Esophagus squamous epithelium (tissue), 5 donors: ENCODE measurements at regions not wholly inside any gene's neighbourhood (a gene's known extent, or its start where the extent isn't known, plus 50 kb on each side); places are given as distances from the start of the nearest gene placed in this dataset.

Experiments used
- DNase-seq: peaks from one replicate; lab custom pipeline; 2025; lab: John Stamatoyannopoulos, UW
- H3K27ac ChIP-seq, 4 donors: fragments of 200-600 bp; sonication (generic); one replicate each; pipeline ENCODE4 v1.5.1; 2016 to 2019; ENCODE audit warnings: mild to moderate bottlenecking in 1 of 4
- H3K27me3 ChIP-seq, 4 donors: fragments of 200-600 bp; sonication (generic); 1 replicate in 3 of 4; 2 replicates in 1 of 4; pipeline versions ENCODE4 v1.5.1 to v1.6.0; 2017 to 2021; ENCODE audit warnings: antibody characterized with exemption in 1 of 4
- H3K36me3 ChIP-seq, 3 donors: fragments of 200-600 bp; sonication (generic); one replicate each; pipeline ENCODE4 v1.5.1; 2016 to 2019
- H3K4me1 ChIP-seq, 3 donors: fragments of 200-600 bp; sonication (generic); one replicate each; pipeline ENCODE4 v1.5.1; 2017 to 2019
- H3K4me3 ChIP-seq, 4 donors: fragments of 200-600 bp; sonication (generic); 1 replicate in 3 of 4; 2 replicates in 1 of 4; pipeline ENCODE4 v1.5.1; 2016 to 2019; ENCODE audit warnings: mild to moderate bottlenecking in 2 of 4, moderate library complexity in 1 of 4
- H3K9me3 ChIP-seq, 3 donors: fragments of 200-600 bp; sonication (generic); one replicate each; pipeline ENCODE4 v1.5.1; 2016 to 2019
- POLR2A ChIP-seq, 4 donors: fragments of 450-650 bp; IDR thresholded peaks; one replicate each; pipeline ENCODE4 v1.6.1; 2017; ENCODE audit warnings: antibody characterized with exemption in 4 of 4, mild to moderate bottlenecking in 4 of 4, moderate library complexity in 3 of 4
- WGBS, 2 donors: methylation state at CpG; one replicate each; pipeline ENCODE4 v1.1.5; 2018; 5-methylcytosine and 5-hydroxymethylcytosine counted together
- intact Hi-C: fragments of 100-400 bp; cut with DNase I; formaldehyde crosslinking; loops from one replicate; pipeline ENCODE4 v1.15.0; 2022
- TF ChIP-seq, protein P1 (sequence below), 6 experiments: fragments of 450-650 bp in 4 of 6; fragments of 200-600 bp in 2 of 6; sonication (generic) in 2 of 6; IDR thresholded peaks; one replicate each; pipeline ENCODE4 v1.5.1; 2016 to 2019; ENCODE audit warnings: antibody characterized with exemption in 6 of 6, mild to moderate bottlenecking in 4 of 6, moderate library complexity in 4 of 6
- donor health status: DM: yes; HTN: yes; CAD: no.

DNA sequence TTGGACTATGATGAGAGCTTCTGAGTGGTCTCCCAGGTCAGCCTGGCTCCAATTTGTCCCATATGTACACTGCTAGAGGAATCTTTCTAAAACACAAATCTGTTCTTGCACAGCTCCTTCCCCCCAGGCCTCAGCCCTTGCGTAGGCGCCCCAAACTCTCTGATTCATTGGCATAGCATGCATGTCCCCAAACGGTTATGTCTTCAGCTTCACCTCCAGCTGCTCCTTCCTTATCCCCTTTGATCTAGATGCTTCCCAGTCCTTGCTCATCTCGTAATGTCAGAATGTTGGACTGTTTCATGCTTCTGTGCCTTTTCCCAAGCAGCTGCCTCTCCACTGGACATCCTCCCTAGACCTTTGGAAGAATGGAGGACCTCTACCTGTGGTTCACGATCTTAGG is 60.1 kb upstream of the BASP1 start:
- H3K27me3 ChIP-seq, result no peaks in the 10 kb centered on the region
- TF ChIP-seq, protein P1, sequence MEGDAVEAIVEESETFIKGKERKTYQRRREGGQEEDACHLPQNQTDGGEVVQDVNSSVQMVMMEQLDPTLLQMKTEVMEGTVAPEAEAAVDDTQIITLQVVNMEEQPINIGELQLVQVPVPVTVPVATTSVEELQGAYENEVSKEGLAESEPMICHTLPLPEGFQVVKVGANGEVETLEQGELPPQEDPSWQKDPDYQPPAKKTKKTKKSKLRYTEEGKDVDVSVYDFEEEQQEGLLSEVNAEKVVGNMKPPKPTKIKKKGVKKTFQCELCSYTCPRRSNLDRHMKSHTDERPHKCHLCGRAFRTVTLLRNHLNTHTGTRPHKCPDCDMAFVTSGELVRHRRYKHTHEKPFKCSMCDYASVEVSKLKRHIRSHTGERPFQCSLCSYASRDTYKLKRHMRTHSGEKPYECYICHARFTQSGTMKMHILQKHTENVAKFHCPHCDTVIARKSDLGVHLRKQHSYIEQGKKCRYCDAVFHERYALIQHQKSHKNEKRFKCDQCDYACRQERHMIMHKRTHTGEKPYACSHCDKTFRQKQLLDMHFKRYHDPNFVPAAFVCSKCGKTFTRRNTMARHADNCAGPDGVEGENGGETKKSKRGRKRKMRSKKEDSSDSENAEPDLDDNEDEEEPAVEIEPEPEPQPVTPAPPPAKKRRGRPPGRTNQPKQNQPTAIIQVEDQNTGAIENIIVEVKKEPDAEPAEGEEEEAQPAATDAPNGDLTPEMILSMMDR (IDR thresholded peaks at IDR 0.05), result no peak
- TF ChIP-seq POLR2A (IDR thresholded peaks at IDR 0.05), result no peak
- DNase-seq, result no peak
- no peak overlapping the region for H3K27ac ChIP-seq
- no peaks in the 10 kb centered on the region for H3K36me3 ChIP-seq
- no peaks in the 10 kb centered on the region for H3K9me3 ChIP-seq
- peaks cover 0 to 10% (median 0%) of the 10 kb centered on the region in 3 donors for H3K4me1 ChIP-seq
- 84 to 89% methylated on average over 5 of the region's 5 CpGs for WGBS, 2 donors
- intact Hi-C loops, result no loop called here
- no peak overlapping the region for H3K4me3 ChIP-seq

DNA sequence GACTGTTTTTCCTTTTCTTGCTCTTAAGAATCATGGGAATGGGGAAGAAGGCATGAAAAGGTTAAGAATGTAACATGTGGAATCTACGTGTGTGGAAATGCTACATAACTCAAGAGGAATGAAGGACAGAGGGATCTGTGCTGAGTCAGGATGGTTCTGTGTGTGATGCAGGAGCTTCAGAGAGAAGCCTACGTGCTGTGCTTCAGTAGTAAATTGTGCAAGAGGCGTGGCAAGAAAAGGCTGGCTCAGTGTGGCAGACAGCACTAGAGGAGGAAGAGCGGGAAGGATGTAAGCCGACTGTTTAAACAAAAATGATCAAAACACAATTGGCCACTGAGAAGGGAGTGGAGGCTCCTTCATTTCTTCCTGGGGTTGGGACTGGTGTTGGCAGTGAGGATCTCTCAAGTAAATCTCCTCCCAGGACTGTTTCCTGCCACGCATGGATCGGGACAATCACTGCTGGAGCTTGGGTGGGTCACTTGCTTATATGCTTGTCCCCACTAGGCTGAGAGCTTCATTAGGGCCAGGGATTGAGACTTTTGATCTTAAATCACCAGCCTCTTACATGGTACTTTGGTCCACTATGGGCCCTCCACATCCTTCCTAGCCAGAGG is 59.4 kb upstream of the BASP1 start:
- H3K27ac ChIP-seq, result no peak overlapping the region
- peaks cover 0 to 10% (median 0%) of the 10 kb centered on the region in 3 donors for H3K4me1 ChIP-seq
- H3K4me3 ChIP-seq, result no peak overlapping the region
- TF ChIP-seq POLR2A (IDR thresholded peaks at IDR 0.05), result no peak
- TF ChIP-seq, protein P1 (IDR thresholded peaks at IDR 0.05), result peak in 1 of 6 experiments; percentile 11
- 65 to 76% methylated on average over 7 of the region's 7 CpGs for WGBS, 2 donors
- no peaks in the 10 kb centered on the region for H3K36me3 ChIP-seq
- intact Hi-C loops, result no loop called here
- no peaks in the 10 kb centered on the region for H3K9me3 ChIP-seq
- no peaks in the 10 kb centered on the region for H3K27me3 ChIP-seq
- no peak for DNase-seq

DNA sequence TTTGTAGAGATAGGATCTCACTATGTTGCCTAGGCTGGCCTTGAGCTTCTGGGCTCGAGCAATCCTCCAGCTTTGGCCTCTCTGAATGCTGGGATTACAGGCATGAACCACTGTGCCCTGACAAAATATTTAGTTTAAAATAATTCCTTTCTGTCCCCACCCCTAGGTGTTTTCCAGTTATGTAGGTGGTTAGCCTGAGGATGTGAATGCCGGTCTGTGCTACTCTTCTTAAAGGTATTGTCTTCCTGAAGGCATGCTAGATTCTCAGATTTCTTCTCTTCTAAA is 56.7 kb upstream of the BASP1 start:
- Histone ChIP-seq H3K36me3 (no peaks in the 10 kb centered on the region), H3K27me3 (no peaks in the 10 kb centered on the region), H3K4me1 (no peaks in the 10 kb centered on the region), H3K9me3 (no peaks in the 10 kb centered on the region), H3K4me3 (no peak overlapping the region), H3K27ac (no peak overlapping the region)
- WGBS, 2 donors, result 45 to 53% methylated on average over 2 of the region's 2 CpGs
- TF ChIP-seq, protein P1 (IDR thresholded peaks at IDR 0.05), result no peak
- TF ChIP-seq POLR2A (IDR thresholded peaks at IDR 0.05), result no peak
- intact Hi-C loops, result no loop called here
- no peak for DNase-seq

DNA sequence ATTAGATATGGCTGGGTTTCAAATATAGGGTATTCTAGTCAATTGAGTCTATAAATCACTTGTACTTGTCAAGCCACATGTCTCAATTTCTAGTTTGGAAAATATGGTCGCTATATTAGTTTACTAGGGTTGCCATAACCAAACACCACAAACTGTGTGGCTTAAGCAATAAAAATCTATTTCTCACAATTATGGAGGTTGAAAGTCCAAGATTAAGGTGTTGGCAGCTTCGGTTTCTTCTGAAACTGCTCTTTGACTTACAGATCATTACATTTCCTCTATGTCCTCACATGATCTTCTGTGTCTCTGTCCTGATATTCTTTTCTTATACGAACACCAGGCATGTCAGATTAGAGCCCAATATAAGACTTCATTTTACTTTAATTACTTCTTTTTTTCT is 55.8 kb upstream of the BASP1 start:
- WGBS, 2 donors, result 82 to 95% methylated on average over 3 of the region's 3 CpGs
- no peaks in the 10 kb centered on the region for H3K4me1 ChIP-seq
- H3K36me3 ChIP-seq, result no peaks in the 10 kb centered on the region
- TF ChIP-seq, protein P1 (IDR thresholded peaks at IDR 0.05), result no peak
- no peak for TF ChIP-seq POLR2A (IDR thresholded peaks at IDR 0.05)
- intact Hi-C loops, result no loop called here
- no peak for DNase-seq
- H3K4me3 ChIP-seq, result no peak overlapping the region
- no peaks in the 10 kb centered on the region for H3K9me3 ChIP-seq
- no peaks in the 10 kb centered on the region for H3K27me3 ChIP-seq
- no peak overlapping the region for H3K27ac ChIP-seq

DNA sequence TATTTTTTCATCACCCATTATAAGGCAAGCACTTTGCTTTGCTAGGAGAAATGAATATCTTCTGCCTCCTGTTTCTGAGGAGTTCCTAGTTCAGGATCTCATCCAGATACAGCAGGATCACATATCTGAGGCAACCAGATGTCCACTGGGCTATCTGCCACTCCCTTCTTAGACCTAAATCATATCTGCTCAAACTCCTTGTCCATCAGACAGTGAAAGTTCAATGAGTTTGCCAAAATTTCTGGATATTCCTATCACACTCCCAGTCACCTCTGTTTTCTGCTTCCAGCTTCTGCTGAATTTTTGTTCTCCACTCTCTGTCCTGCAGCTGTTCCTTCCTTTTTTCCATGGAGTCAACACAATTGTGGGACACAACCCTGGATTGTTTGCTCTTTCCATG is 54.2 kb upstream of the BASP1 start:
- H3K4me3 ChIP-seq, result no peak overlapping the region
- intact Hi-C loops, result no loop called here

More for the DNA sequence above, 54.2 kb upstream of the BASP1 start:
- H3K27ac ChIP-seq, result no peak overlapping the region
- H3K9me3 ChIP-seq, result no peaks in the 10 kb centered on the region
- H3K36me3 ChIP-seq, result no peaks in the 10 kb centered on the region
- DNase-seq, result no peak
- H3K4me1 ChIP-seq, result no peaks in the 10 kb centered on the region
- H3K27me3 ChIP-seq, result no peaks in the 10 kb centered on the region
- TF ChIP-seq POLR2A (IDR thresholded peaks at IDR 0.05), result no peak
- TF ChIP-seq, protein P1 (IDR thresholded peaks at IDR 0.05), result no peak
